Pancreas (tissue), 10 donors: ENCODE measurements at regions not wholly inside any gene's neighbourhood (a gene's known extent, or its start where the extent isn't known, plus 50 kb on each side); places are given as distances from the start of the nearest gene placed in this dataset.
A peak's percentile ranks its signal among the peaks of the same experiment; 100 is the strongest.

Experiments used
- ATAC-seq, 4 donors: fragments of 200-7000 bp; cut with Tn5 transposase; one replicate each; pipeline versions ENCODE4 v1.8.0 to v1.9.1; 2020; ENCODE audit warnings: mild to moderate bottlenecking in 4 of 4, moderate library complexity in 4 of 4
- DNase-seq, 6 donors: peaks; one replicate each; pipeline ENCODE4 v3.0.0-alpha.2; 2020
- FAIRE-seq: peaks from 2 replicates; lab custom pipeline; 2012; peaks lifted over from hg19 to GRCh38; lab: Jason Lieb, UNC
- H3K27ac ChIP-seq, 4 donors: fragments of 200-600 bp; sonication (generic); 1 replicate in 3 of 4; 2 replicates in 1 of 4; pipeline versions ENCODE4 v1.5.0 to v1.8.0; 2020
- H3K27me3 ChIP-seq, 4 donors: fragments of 200-600 bp; one replicate each; pipeline ENCODE4 v1.8.0; 2021
- H3K36me3 ChIP-seq, 3 donors: fragments of 200-600 bp; sonication (generic) in 1 of 3; one replicate each; pipeline versions ENCODE4 v1.5.0 to v1.8.0; 2020 to 2021
- H3K4me1 ChIP-seq, 3 donors: fragments of 200-600 bp; one replicate each; pipeline ENCODE4 v1.8.0; 2021
- H3K4me3 ChIP-seq, 4 donors: fragments of 200-600 bp; sonication (generic) in 2 of 4; one replicate each; pipeline versions ENCODE4 v1.5.0 to v1.8.0; 2020 to 2021
- H3K9me3 ChIP-seq, 4 donors: fragments of 200-600 bp; one replicate each; pipeline ENCODE4 v1.8.0; 2021
- CTCF ChIP-seq, 4 donors: fragments of 200-600 bp; sonication (generic) in 3 of 4; IDR thresholded peaks; one replicate each; pipeline versions ENCODE4 v1.5.0 to v1.8.0; 2021; ENCODE audit warnings: antibody characterized with exemption in 4 of 4
- WGBS, 2 donors: extraction: QIAGEN DNeasy Blood & Tissue Kit; methylation state at CpG; one replicate each; pipeline ENCODE4 v1.1.7; 2013; 5-methylcytosine and 5-hydroxymethylcytosine counted together
- intact Hi-C, 3 donors: fragments of 100-400 bp; cut with DNase I; formaldehyde crosslinking; loops; one replicate each; pipeline versions ENCODE4 v1.11.1 to v1.14.2; 2022
- donor health status: healthy with polysubstance abuse.
- donor health status: DM: no; HTN: no; CAD: no; lungs with moderate emphysema.
- donor health status: DM: no; HTN: no; CAD: no.
- donor health status: control.
- donor health status: control.
- donor health status: Bipolar disorder and iron deficiency.
- donor health status: DM: yes; HTN: yes; CAD: no.
- donor health status: DM: no; HTN: no; CAD: no.
- donor health status: DM: no; HTN: no; CAD: no.
- donor health status: DM: yes; HTN: yes; CAD: no.

- 40 to 41% methylated on average over 13 of the region's 13 CpGs for WGBS, 2 donors
- Histone ChIP-seq H3K9me3 (no peaks in the 10 kb centered on the region), H3K36me3 (no peaks in the 10 kb centered on the region), H3K27ac (no peak overlapping the region), H3K4me3 (no peak overlapping the region), H3K4me1 (no peaks in the 10 kb centered on the region), H3K27me3 (no peaks in the 10 kb centered on the region)
- intact Hi-C loops, result no loop called here
- ATAC-seq (no peak), FAIRE-seq (no peak), DNase-seq (no peak)
- TF ChIP-seq CTCF (IDR thresholded peaks at IDR 0.05), result no peak
Measured at GRCh38 chr17:72266112-72266775, 145.4 kb downstream of the SOX9 start.

DNA sequence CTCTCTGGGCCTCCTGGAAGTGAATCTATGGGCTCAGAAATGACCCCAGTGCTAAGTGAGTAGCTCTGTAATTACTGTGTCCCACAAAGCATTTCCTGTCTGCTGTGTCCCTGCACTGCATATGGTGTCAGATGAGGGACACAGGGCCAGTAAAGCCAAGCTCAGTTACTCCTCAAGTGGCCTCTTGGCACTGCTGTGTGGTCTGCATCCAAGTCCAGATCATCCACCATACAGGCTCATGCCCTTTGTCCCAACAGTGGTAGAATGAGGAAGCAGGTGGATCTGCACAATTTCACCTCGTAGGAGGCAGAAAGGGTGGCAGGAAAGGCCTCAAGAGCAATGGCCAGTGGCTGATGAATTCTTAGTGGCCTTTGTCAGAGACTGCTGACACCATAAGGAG is 146.8 kb downstream of the SOX9 start:
- no peak for DNase-seq
- Histone ChIP-seq H3K4me1 (no peaks in the 10 kb centered on the region), H3K4me3 (no peak overlapping the region), H3K9me3 (no peaks in the 10 kb centered on the region), H3K36me3 (no peaks in the 10 kb centered on the region), H3K27me3 (no peaks in the 10 kb centered on the region), H3K27ac (no peak overlapping the region)
- WGBS, 2 donors, result 6 to 62% methylated on average over 1 of the region's 1 CpG
- TF ChIP-seq CTCF (IDR thresholded peaks at IDR 0.05), result no peak
- FAIRE-seq, result no peak
- intact Hi-C loops, result no loop called here
- ATAC-seq, result no peak

- FAIRE-seq, result no peak
- no peak overlapping the region for H3K4me3 ChIP-seq
- TF ChIP-seq CTCF (IDR thresholded peaks at IDR 0.05), result no peak
- WGBS, 2 donors, result 73 to 80% methylated on average over 6 of the region's 6 CpGs
- no peaks in the 10 kb centered on the region for H3K4me1 ChIP-seq
- no peak for DNase-seq
- H3K27me3 ChIP-seq, result no peaks in the 10 kb centered on the region
- no peaks in the 10 kb centered on the region for H3K9me3 ChIP-seq
- no peak for ATAC-seq
- intact Hi-C loops, result no loop called here
- H3K27ac ChIP-seq, result no peak overlapping the region
- H3K36me3 ChIP-seq, result no peaks in the 10 kb centered on the region
Measured at GRCh38 chr17:72268431-72268830, 147.6 kb downstream of the SOX9 start.

DNA sequence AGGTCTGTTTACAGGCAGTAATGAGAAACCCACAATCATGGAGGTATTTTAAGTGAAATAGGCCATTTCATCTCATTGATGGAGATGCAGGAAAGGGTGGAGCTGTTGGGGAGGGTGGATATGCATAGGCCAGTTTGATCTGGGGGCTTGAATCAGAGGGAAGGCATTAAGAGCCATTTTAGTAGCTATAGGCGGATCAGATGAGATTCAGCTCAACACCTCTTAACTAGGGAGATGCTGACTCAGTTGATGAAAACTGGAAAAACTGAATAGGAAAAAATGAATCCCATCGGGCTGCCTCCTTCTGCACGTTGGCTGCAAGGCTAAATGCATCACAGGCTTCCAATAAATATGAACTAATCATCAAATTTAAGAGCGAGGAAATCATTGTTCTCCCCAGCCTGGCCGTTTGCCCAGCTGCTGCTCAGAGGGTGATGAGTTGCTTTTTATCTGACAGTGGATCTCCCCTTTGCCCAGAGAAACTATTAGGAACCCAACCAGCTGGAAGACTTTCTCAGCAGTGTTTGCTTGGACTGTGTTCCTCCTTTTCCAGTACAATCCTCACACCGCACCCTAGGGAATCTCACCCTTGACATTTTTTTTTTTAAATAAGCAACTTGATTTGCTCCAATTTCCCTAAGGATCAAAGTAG is 149.6 kb downstream of the SOX9 start:
- FAIRE-seq, result no peak
- Histone ChIP-seq H3K27ac (no peak overlapping the region), H3K4me3 (no peak overlapping the region), H3K4me1 (no peaks in the 10 kb centered on the region), H3K27me3 (no peaks in the 10 kb centered on the region), H3K9me3 (no peaks in the 10 kb centered on the region), H3K36me3 (no peaks in the 10 kb centered on the region)
- no peak for DNase-seq
- TF ChIP-seq CTCF (IDR thresholded peaks at IDR 0.05), result no peak
- intact Hi-C loops, result no loop called here
- peak in 2 of 4 donors; percentile 44 to 63 for ATAC-seq
- 51 to 59% methylated on average over 6 of the region's 6 CpGs for WGBS, 2 donors

- 94 to 96% methylated on average over 1 of the region's 1 CpG for WGBS, 2 donors
- TF ChIP-seq CTCF (IDR thresholded peaks at IDR 0.05), result no peak
- Histone ChIP-seq H3K36me3 (no peaks in the 10 kb centered on the region), H3K4me1 (no peaks in the 10 kb centered on the region), H3K27me3 (no peaks in the 10 kb centered on the region), H3K27ac (no peak overlapping the region), H3K4me3 (no peak overlapping the region), H3K9me3 (no peaks in the 10 kb centered on the region)
- ATAC-seq (no peak), DNase-seq (no peak), FAIRE-seq (no peak)
- intact Hi-C loops, result no loop called here
Measured at GRCh38 chr17:72271603-72272002, 150.8 kb downstream of the SOX9 start.
